ENCODE measurements at regions not wholly inside any gene's neighbourhood (a gene's known extent, or its start where the extent isn't known, plus 50 kb on each side); places are given as distances from the start of the nearest gene placed in this dataset.

DNA sequence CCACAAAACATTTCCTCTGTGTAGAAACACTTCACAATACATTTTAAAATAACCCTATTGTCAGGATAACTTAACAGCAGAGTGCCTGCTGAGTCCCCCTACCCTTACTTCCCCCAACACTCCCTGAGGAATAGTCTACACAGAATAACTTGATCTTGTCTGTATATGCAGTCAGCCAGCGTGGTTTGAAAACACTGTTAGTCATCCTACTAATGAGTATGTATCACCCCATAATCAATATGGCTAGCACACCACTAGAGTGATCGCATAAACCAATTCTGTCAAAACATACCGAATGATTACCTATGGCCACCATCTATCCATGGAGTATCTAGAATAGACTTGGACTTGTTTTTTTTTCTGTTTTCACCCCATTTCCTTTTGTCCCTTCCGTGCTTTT is 152.7 kb upstream of the NECTIN3 start:
- Histone ChIP-seq H2BK120ac (ENCODE audit: low read depth, low read length, poor library complexity, severe bottlenecking) (no peak overlapping the region), H2BK15ac (ENCODE audit: low read depth, low read length) (no peak overlapping the region), H2BK12ac (ENCODE audit: insufficient read length, low read depth, low read length) (no peak overlapping the region), H3K18ac (ENCODE audit: insufficient read length, low read depth, low read length) (no peak overlapping the region), H2BK5ac (ENCODE audit: insufficient read length, low read length) (no peak overlapping the region), H3K9ac (ENCODE audit: extremely low read depth, insufficient read length, low read length) (no peak overlapping the region), H3K56ac (ENCODE audit: insufficient read length, low read depth, low read length) (no peak overlapping the region), H3K27ac (ENCODE audit: insufficient read length, low read depth, low read length) (no peak overlapping the region), H2BK20ac (ENCODE audit: low read depth, low read length, poor library complexity, severe bottlenecking) (no peak overlapping the region), H4K5ac (ENCODE audit: insufficient read length, low read depth, low read length) (no peak overlapping the region), H2AK5ac (ENCODE audit: insufficient read length, low read length) (no peak overlapping the region), H3K4ac (ENCODE audit: low read depth, low read length) (no peak overlapping the region), H4K20me1 (ENCODE audit: control insufficient read depth, insufficient read depth, insufficient read length) (no peaks in the 10 kb centered on the region), H3K4me1 (ENCODE audit: insufficient read depth, low read length) (no peaks in the 10 kb centered on the region), H2AFZ (ENCODE audit: low read length) (no peak overlapping the region), H3K23ac (ENCODE audit: insufficient read length, low read depth, low read length) (no peak overlapping the region), H4K8ac (replicated peaks; ENCODE audit: insufficient read length, low read depth, low read length) (no peak overlapping the region), H3T11ph (ENCODE audit: low read length) (no peak overlapping the region), H4K91ac (ENCODE audit: insufficient read length, low read depth, low read length) (no peak overlapping the region), H3K79me2 (ENCODE audit: insufficient read depth, low read length) (no peaks in the 10 kb centered on the region; the same call in 1 of the 2 replicates), H3K79me1 (ENCODE audit: insufficient read depth, low read depth, low read length, poor library complexity, severe bottlenecking) (no peaks in the 10 kb centered on the region), H3K4me2 (ENCODE audit: insufficient read depth, insufficient read length, low read length) (no peak overlapping the region), H3K23me2 (ENCODE audit: insufficient read length, low read depth, low read length, poor library complexity, severe bottlenecking) (no peaks in the 10 kb centered on the region), H3K9me3 (ENCODE audit: control insufficient read depth, low read depth, low read length) (peaks cover 9% of the 10 kb centered on the region), H3K14ac (ENCODE audit: insufficient read depth, low read length) (no peak overlapping the region), H3K27me3 (ENCODE audit: insufficient read depth, low read length) (no peaks in the 10 kb centered on the region)
- Mint-ChIP-seq H3K4me3 (no peak overlapping the region), H3K4me1 (peaks cover 6 to 16% of the 10 kb centered on the region in 2 experiments), H3K36me3 (ENCODE audit: insufficient read depth in 1 of 3, low read depth in 3 of 3) (peaks cover 15 to 55% (median 20%) of the 10 kb centered on the region in 3 experiments), H3K9me3 (peaks cover 26 to 37% of the 10 kb centered on the region in 2 experiments), H3K27me3 (ENCODE audit: low read depth) (no peaks in the 10 kb centered on the region), H3K27ac (no peak overlapping the region; a peak in 1 of 7 replicates)
- no peak for DNase-seq
- WGBS (ENCODE audit: extremely low coverage, insufficient read length, low lambda C conversion rate): no CpG with 5 or more reads among the region's 4 CpGs
- no peak for TF ChIP-seq CTCF (conservative IDR thresholded peaks at IDR 0.05)

All from H9 (cell line).